PFSK-1 (cell line): ENCODE measurements at regions not wholly inside any gene's neighbourhood (a gene's known extent, or its start where the extent isn't known, plus 50 kb on each side); places are given as distances from the start of the nearest gene placed in this dataset.

Experiments used
- FOXP2 ChIP-seq: optimal IDR thresholded peaks from 2 replicates; pipeline ENCODE3; 2011; ENCODE audit warnings: borderline replicate concordance, control low read depth, inconsistent platforms; ENCODE audit not compliant: insufficient read depth; ENCODE audit errors: extremely low read length, extremely low read depth
- POLR2AphosphoS5 ChIP-seq: IDR thresholded peaks from 2 replicates; pipeline ENCODE4 v1.6.1; 2012; ENCODE audit warnings: low read depth, mild to moderate bottlenecking, control low read depth, low read length, moderate library complexity
- SIN3A ChIP-seq: IDR thresholded peaks from 2 replicates; pipeline ENCODE4 v1.6.1; 2012; ENCODE audit warnings: mild to moderate bottlenecking, low read length, moderate library complexity, borderline replicate concordance; ENCODE audit not compliant: insufficient read depth
- TAF1 ChIP-seq: IDR thresholded peaks from 2 replicates; pipeline ENCODE4 v1.6.1; 2012; ENCODE audit warnings: low read length, control low read depth, borderline replicate concordance; ENCODE audit not compliant: insufficient read depth
- TF ChIP-seq, protein P1 (sequence below), 2 experiments: IDR thresholded peaks; 2 replicates each; pipeline versions ENCODE4 v1.6.1 to v1.8.0; 2011 to 2012; ENCODE audit warnings: low read depth in 2 of 2, low read length in 2 of 2, control low read depth in 1 of 2, inconsistent platforms in 1 of 2, mild to moderate bottlenecking in 1 of 2, moderate library complexity in 1 of 2; ENCODE audit not compliant: insufficient read depth in 1 of 2

DNA sequence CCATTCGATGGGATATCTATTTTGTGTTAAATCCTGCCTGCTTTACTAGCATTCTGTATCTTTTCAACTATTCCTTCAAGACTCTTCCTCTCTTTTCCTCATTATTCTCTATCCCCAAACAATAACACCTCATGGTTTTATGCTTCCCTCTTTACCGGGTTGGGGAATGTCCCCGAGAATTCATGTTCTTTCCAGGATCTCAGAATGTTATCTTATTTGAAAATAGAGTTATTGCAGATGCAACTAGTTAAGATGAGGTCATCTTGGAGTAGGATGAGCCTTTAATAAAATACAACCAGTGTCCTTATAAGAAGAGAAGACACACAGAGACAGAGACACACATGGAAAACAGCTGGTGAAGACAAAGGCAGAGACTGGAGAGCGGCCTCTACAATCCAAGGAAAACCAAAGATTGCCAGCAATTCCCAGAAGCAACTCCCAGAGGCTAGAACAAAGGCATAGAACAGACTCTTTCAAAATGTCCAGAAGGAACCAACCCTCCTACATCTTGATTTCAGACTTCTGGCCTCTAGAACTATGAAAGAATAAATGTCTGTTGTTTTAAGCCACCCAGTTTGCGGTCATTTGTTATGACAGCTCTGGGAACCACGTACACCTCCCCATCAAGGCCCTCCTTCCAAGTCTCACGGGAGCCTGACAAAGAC is 126.8 kb upstream of the TNFAIP3 start:
- TF ChIP-seq FOXP2: no peak
- TF ChIP-seq, protein P1, sequence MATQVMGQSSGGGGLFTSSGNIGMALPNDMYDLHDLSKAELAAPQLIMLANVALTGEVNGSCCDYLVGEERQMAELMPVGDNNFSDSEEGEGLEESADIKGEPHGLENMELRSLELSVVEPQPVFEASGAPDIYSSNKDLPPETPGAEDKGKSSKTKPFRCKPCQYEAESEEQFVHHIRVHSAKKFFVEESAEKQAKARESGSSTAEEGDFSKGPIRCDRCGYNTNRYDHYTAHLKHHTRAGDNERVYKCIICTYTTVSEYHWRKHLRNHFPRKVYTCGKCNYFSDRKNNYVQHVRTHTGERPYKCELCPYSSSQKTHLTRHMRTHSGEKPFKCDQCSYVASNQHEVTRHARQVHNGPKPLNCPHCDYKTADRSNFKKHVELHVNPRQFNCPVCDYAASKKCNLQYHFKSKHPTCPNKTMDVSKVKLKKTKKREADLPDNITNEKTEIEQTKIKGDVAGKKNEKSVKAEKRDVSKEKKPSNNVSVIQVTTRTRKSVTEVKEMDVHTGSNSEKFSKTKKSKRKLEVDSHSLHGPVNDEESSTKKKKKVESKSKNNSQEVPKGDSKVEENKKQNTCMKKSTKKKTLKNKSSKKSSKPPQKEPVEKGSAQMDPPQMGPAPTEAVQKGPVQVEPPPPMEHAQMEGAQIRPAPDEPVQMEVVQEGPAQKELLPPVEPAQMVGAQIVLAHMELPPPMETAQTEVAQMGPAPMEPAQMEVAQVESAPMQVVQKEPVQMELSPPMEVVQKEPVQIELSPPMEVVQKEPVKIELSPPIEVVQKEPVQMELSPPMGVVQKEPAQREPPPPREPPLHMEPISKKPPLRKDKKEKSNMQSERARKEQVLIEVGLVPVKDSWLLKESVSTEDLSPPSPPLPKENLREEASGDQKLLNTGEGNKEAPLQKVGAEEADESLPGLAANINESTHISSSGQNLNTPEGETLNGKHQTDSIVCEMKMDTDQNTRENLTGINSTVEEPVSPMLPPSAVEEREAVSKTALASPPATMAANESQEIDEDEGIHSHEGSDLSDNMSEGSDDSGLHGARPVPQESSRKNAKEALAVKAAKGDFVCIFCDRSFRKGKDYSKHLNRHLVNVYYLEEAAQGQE (IDR thresholded peaks at IDR 0.05; ENCODE audit: insufficient read depth in 1 of 2, low read depth in 2 of 2, low read length in 2 of 2): no peak
- no peak for TF ChIP-seq TAF1

DNA sequence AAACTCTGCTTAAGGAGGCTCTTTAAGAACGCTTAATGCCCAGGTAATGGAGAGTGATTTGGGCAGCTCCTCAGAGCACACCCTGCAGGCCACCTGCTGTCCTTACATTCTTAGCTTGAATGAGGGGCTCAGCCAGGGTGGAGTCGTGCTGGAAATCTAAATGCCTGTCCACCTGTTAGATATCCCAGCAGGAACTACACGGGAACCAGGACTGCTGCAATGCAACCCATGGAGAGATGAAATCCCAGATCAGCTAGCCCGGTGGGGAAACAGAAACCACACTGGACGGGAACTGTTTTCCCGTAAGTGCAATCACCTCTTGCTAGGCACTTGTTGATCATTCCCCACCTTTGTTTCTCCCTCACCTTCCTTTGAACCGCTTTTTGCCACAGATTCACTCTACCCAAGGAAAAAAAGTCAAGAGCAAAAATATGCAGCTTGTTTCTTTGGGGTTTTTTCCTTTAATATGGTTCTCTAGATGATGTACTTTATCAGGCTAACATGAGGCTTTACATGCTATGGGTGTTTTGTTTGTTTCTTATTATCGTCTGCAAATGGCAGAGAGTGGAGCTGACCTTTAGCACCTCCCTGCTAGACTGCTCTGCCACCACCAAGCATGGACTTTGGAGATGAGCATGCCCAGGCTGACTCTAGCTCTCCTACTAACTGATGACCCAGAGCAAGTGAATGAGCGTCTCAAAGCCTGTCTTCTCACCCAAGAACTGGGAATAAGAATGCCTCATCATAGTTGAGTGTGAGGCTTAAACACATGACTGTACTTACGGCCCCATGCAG is 125.9 kb upstream of the TNFAIP3 start:
- no peak for TF ChIP-seq SIN3A
- TF ChIP-seq TAF1: no peak
- TF ChIP-seq FOXP2: no peak
- TF ChIP-seq, protein P1 (IDR thresholded peaks at IDR 0.05; ENCODE audit: insufficient read depth in 1 of 2, low read depth in 2 of 2, low read length in 2 of 2): no peak
- no peak for TF ChIP-seq POLR2AphosphoS5

- TF ChIP-seq TAF1 (no peak), SIN3A (no peak), FOXP2 (no peak), POLR2AphosphoS5 (no peak)
- TF ChIP-seq, protein P1 (IDR thresholded peaks at IDR 0.05; ENCODE audit: insufficient read depth in 1 of 2, low read depth in 2 of 2, low read length in 2 of 2): no peak
Measured at GRCh38 chr6:137743493-137743892, 123.6 kb upstream of the TNFAIP3 start.

DNA sequence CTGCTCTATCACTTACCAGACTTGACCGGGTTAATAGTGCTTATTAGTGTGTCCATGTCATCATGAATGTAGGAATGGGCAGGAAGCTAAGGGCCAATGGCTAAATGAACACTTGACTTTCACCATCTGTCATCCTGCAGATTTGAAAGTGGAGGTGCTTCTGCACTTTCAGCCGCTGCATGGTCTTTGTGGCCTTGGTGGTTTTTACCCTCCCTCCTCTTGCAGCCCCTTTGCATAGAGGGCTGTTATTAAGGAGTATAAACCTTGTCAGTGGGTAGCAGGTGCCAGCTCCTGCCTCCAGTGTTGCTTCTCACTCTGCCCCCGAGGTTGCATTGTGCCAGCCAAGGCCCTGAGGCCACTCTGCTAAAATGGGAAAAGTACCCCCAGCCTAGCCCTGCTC is 122.2 kb upstream of the TNFAIP3 start:
- TF ChIP-seq POLR2AphosphoS5 (no peak), SIN3A (no peak), TAF1 (no peak), FOXP2 (no peak)
- TF ChIP-seq, protein P1 (IDR thresholded peaks at IDR 0.05; ENCODE audit: insufficient read depth in 1 of 2, low read depth in 2 of 2, low read length in 2 of 2): no peak
